D721Med (cell line): ENCODE measurements at regions not wholly inside any gene's neighbourhood (a gene's known extent, or its start where the extent isn't known, plus 50 kb on each side); places are given as distances from the start of the nearest gene placed in this dataset.

ENCODE experiments used
- DNase-seq: peaks from one replicate; pipeline ENCODE4 v3.0.0; 2011; ENCODE audit warnings: low spot score; ENCODE audit not compliant: insufficient read length
- FAIRE-seq: peaks from 2 replicates; lab custom pipeline; 2011; peaks lifted over from hg19 to GRCh38; lab: Jason Lieb, UNC
- CTCF ChIP-seq: IDR thresholded peaks from 2 replicates; pipeline ENCODE4 v1.5.1; 2012; ENCODE audit warnings: mild to moderate bottlenecking, control low read depth; ENCODE audit not compliant: insufficient read depth; ENCODE audit errors: missing control alignments

- TF ChIP-seq CTCF: no peak
- FAIRE-seq (no peak), DNase-seq (no peak)
Measured at GRCh38 chr5:29508131-29508530, 1685.4 kb upstream of the CDH6 start.

- TF ChIP-seq CTCF: no peak
- no peak for FAIRE-seq
- DNase-seq: no peak
Measured at GRCh38 chr5:29504411-29504810, 1689.1 kb upstream of the CDH6 start.

GRCh38 chr5:29498860-29499259 is 1694.6 kb upstream of the CDH6 start:
- FAIRE-seq (no peak), DNase-seq (no peak)
- no peak for TF ChIP-seq CTCF

GRCh38 chr5:29498412-29498811 is 1695.1 kb upstream of the CDH6 start:
- no peak for TF ChIP-seq CTCF
- no peak for FAIRE-seq
- no peak for DNase-seq

- DNase-seq (no peak), FAIRE-seq (no peak)
- no peak for TF ChIP-seq CTCF
Measured at GRCh38 chr5:29485333-29485732, 1708.2 kb upstream of the CDH6 start.

- no peak for TF ChIP-seq CTCF
- no peak for FAIRE-seq
- DNase-seq: no peak
Measured at GRCh38 chr5:29469581-29469980, 1723.9 kb upstream of the CDH6 start.

- FAIRE-seq: no peak
Measured at GRCh38 chr5:29462241-29462640, 1731.2 kb upstream of the CDH6 start.

More at GRCh38 chr5:29462241-29462640, 1731.2 kb upstream of the CDH6 start:
- TF ChIP-seq CTCF: no peak
- DNase-seq: no peak
